ENCODE measurements at regions not wholly inside any gene's neighbourhood (a gene's known extent, or its start where the extent isn't known, plus 50 kb on each side); places are given as distances from the start of the nearest gene placed in this dataset.

GRCh38 chr4:124333466-124333865, 379.1 kb downstream of the ANKRD50 start:
- Histone ChIP-seq H3K9me3 (ENCODE audit: control insufficient read depth, low read length) (no peaks in the 10 kb centered on the region), H3K27me3 (ENCODE audit: control insufficient read depth, insufficient read depth, low read length) (no peaks in the 10 kb centered on the region), H3K4me1 (ENCODE audit: control insufficient read depth, insufficient read depth, low read length) (no peaks in the 10 kb centered on the region), H3K4me3 (ENCODE audit: low read length) (no peak overlapping the region), H3K36me3 (ENCODE audit: control insufficient read depth, insufficient read depth, low read length) (no peaks in the 10 kb centered on the region), H3K9ac (ENCODE audit: low read length) (no peak overlapping the region)

- Histone ChIP-seq H3K27me3 (ENCODE audit: control insufficient read depth, insufficient read depth, low read length) (no peaks in the 10 kb centered on the region), H3K4me3 (ENCODE audit: low read length) (no peak overlapping the region), H3K36me3 (ENCODE audit: control insufficient read depth, insufficient read depth, low read length) (no peaks in the 10 kb centered on the region), H3K9me3 (ENCODE audit: control insufficient read depth, low read length) (no peaks in the 10 kb centered on the region), H3K9ac (ENCODE audit: low read length) (no peak overlapping the region), H3K4me1 (ENCODE audit: control insufficient read depth, insufficient read depth, low read length) (no peaks in the 10 kb centered on the region)
Measured at GRCh38 chr4:124334119-124334518, 378.4 kb downstream of the ANKRD50 start.

GRCh38 chr4:124337874-124338273, 374.7 kb downstream of the ANKRD50 start:
- H3K4me1 ChIP-seq (ENCODE audit: control insufficient read depth, insufficient read depth, low read length) = no peaks in the 10 kb centered on the region
- H3K9me3 ChIP-seq (ENCODE audit: control insufficient read depth, low read length) = no peaks in the 10 kb centered on the region
- no peaks in the 10 kb centered on the region for H3K36me3 ChIP-seq (ENCODE audit: control insufficient read depth, insufficient read depth, low read length)
- H3K27me3 ChIP-seq (ENCODE audit: control insufficient read depth, insufficient read depth, low read length) = no peaks in the 10 kb centered on the region
- no peak overlapping the region for H3K4me3 ChIP-seq (ENCODE audit: low read length)
- no peak overlapping the region for H3K9ac ChIP-seq (ENCODE audit: low read length)

GRCh38 chr4:124343661-124344171, 368.8 kb downstream of the ANKRD50 start:
- no peaks in the 10 kb centered on the region for H3K36me3 ChIP-seq (ENCODE audit: control insufficient read depth, insufficient read depth, low read length)
- no peak overlapping the region for H3K9ac ChIP-seq (ENCODE audit: low read length)
- H3K27me3 ChIP-seq (ENCODE audit: control insufficient read depth, insufficient read depth, low read length) = no peaks in the 10 kb centered on the region
- no peaks in the 10 kb centered on the region for H3K4me1 ChIP-seq (ENCODE audit: control insufficient read depth, insufficient read depth, low read length)
- no peaks in the 10 kb centered on the region for H3K9me3 ChIP-seq (ENCODE audit: control insufficient read depth, low read length)
- no peak overlapping the region for H3K4me3 ChIP-seq (ENCODE audit: low read length)

GRCh38 chr4:124372916-124373315, 339.6 kb downstream of the ANKRD50 start:
- no peaks in the 10 kb centered on the region for H3K27me3 ChIP-seq (ENCODE audit: control insufficient read depth, insufficient read depth, low read length)
- H3K4me3 ChIP-seq (ENCODE audit: low read length) = no peak overlapping the region
- H3K9ac ChIP-seq (ENCODE audit: low read length) = no peak overlapping the region
- H3K4me1 ChIP-seq (ENCODE audit: control insufficient read depth, insufficient read depth, low read length) = no peaks in the 10 kb centered on the region
- H3K36me3 ChIP-seq (ENCODE audit: control insufficient read depth, insufficient read depth, low read length) = no peaks in the 10 kb centered on the region
- no peaks in the 10 kb centered on the region for H3K9me3 ChIP-seq (ENCODE audit: control insufficient read depth, low read length)

- Histone ChIP-seq H3K9me3 (ENCODE audit: control insufficient read depth, low read length) (no peaks in the 10 kb centered on the region), H3K4me1 (ENCODE audit: control insufficient read depth, insufficient read depth, low read length) (no peaks in the 10 kb centered on the region), H3K4me3 (ENCODE audit: low read length) (no peak overlapping the region)
Measured at GRCh38 chr4:124386163-124386562, 326.4 kb downstream of the ANKRD50 start.

GRCh38 chr4:124386648-124387047, 325.9 kb downstream of the ANKRD50 start:
- Histone ChIP-seq H3K4me3 (ENCODE audit: low read length) (no peak overlapping the region), H3K9ac (ENCODE audit: low read length) (no peak overlapping the region)

More at GRCh38 chr4:124386163-124386562, 326.4 kb downstream of the ANKRD50 start:
- no peaks in the 10 kb centered on the region for H3K27me3 ChIP-seq (ENCODE audit: control insufficient read depth, insufficient read depth, low read length)
- H3K9ac ChIP-seq (ENCODE audit: low read length) = no peak overlapping the region
- no peaks in the 10 kb centered on the region for H3K36me3 ChIP-seq (ENCODE audit: control insufficient read depth, insufficient read depth, low read length)

GRCh38 chr4:124389591-124389990, 322.9 kb downstream of the ANKRD50 start:
- H3K36me3 ChIP-seq (ENCODE audit: control insufficient read depth, insufficient read depth, low read length) = no peaks in the 10 kb centered on the region
- no peaks in the 10 kb centered on the region for H3K9me3 ChIP-seq (ENCODE audit: control insufficient read depth, low read length)
- H3K4me3 ChIP-seq (ENCODE audit: low read length) = no peak overlapping the region
- H3K27me3 ChIP-seq (ENCODE audit: control insufficient read depth, insufficient read depth, low read length) = no peaks in the 10 kb centered on the region
- no peak overlapping the region for H3K9ac ChIP-seq (ENCODE audit: low read length)
- no peaks in the 10 kb centered on the region for H3K4me1 ChIP-seq (ENCODE audit: control insufficient read depth, insufficient read depth, low read length)

More at GRCh38 chr4:124386648-124387047, 325.9 kb downstream of the ANKRD50 start:
- H3K4me1 ChIP-seq (ENCODE audit: control insufficient read depth, insufficient read depth, low read length) = no peaks in the 10 kb centered on the region
- no peaks in the 10 kb centered on the region for H3K27me3 ChIP-seq (ENCODE audit: control insufficient read depth, insufficient read depth, low read length)
- H3K36me3 ChIP-seq (ENCODE audit: control insufficient read depth, insufficient read depth, low read length) = no peaks in the 10 kb centered on the region
- no peaks in the 10 kb centered on the region for H3K9me3 ChIP-seq (ENCODE audit: control insufficient read depth, low read length)

GRCh38 chr4:124390861-124391260, 321.7 kb downstream of the ANKRD50 start:
- no peak overlapping the region for H3K9ac ChIP-seq (ENCODE audit: low read length)
- no peaks in the 10 kb centered on the region for H3K36me3 ChIP-seq (ENCODE audit: control insufficient read depth, insufficient read depth, low read length)
- H3K9me3 ChIP-seq (ENCODE audit: control insufficient read depth, low read length) = no peaks in the 10 kb centered on the region
- H3K4me1 ChIP-seq (ENCODE audit: control insufficient read depth, insufficient read depth, low read length) = no peaks in the 10 kb centered on the region
- H3K4me3 ChIP-seq (ENCODE audit: low read length) = no peak overlapping the region
- H3K27me3 ChIP-seq (ENCODE audit: control insufficient read depth, insufficient read depth, low read length) = no peaks in the 10 kb centered on the region

GRCh38 chr4:124396333-124396732, 316.2 kb downstream of the ANKRD50 start:
- H3K4me1 ChIP-seq (ENCODE audit: control insufficient read depth, insufficient read depth, low read length) = no peaks in the 10 kb centered on the region

GRCh38 chr4:124401606-124402005, 310.9 kb downstream of the ANKRD50 start:
- Histone ChIP-seq H3K9me3 (ENCODE audit: control insufficient read depth, low read length) (no peaks in the 10 kb centered on the region), H3K27me3 (ENCODE audit: control insufficient read depth, insufficient read depth, low read length) (no peaks in the 10 kb centered on the region), H3K4me1 (ENCODE audit: control insufficient read depth, insufficient read depth, low read length) (no peaks in the 10 kb centered on the region), H3K9ac (ENCODE audit: low read length) (no peak overlapping the region), H3K4me3 (ENCODE audit: low read length) (no peak overlapping the region), H3K36me3 (ENCODE audit: control insufficient read depth, insufficient read depth, low read length) (no peaks in the 10 kb centered on the region)

More at GRCh38 chr4:124396333-124396732, 316.2 kb downstream of the ANKRD50 start:
- no peak overlapping the region for H3K9ac ChIP-seq (ENCODE audit: low read length)
- no peak overlapping the region for H3K4me3 ChIP-seq (ENCODE audit: low read length)
- no peaks in the 10 kb centered on the region for H3K36me3 ChIP-seq (ENCODE audit: control insufficient read depth, insufficient read depth, low read length)
- no peaks in the 10 kb centered on the region for H3K27me3 ChIP-seq (ENCODE audit: control insufficient read depth, insufficient read depth, low read length)
- no peaks in the 10 kb centered on the region for H3K9me3 ChIP-seq (ENCODE audit: control insufficient read depth, low read length)

- no peaks in the 10 kb centered on the region for H3K4me1 ChIP-seq (ENCODE audit: control insufficient read depth, insufficient read depth, low read length)
- H3K27me3 ChIP-seq (ENCODE audit: control insufficient read depth, insufficient read depth, low read length) = no peaks in the 10 kb centered on the region
- no peaks in the 10 kb centered on the region for H3K9me3 ChIP-seq (ENCODE audit: control insufficient read depth, low read length)
- no peaks in the 10 kb centered on the region for H3K36me3 ChIP-seq (ENCODE audit: control insufficient read depth, insufficient read depth, low read length)
- no peak overlapping the region for H3K9ac ChIP-seq (ENCODE audit: low read length)
- H3K4me3 ChIP-seq (ENCODE audit: low read length) = no peak overlapping the region
Measured at GRCh38 chr4:124409044-124409443, 303.5 kb downstream of the ANKRD50 start.
